ENCODE measurements at regions not wholly inside any gene's neighbourhood (a gene's known extent, or its start where the extent isn't known, plus 50 kb on each side); places are given as distances from the start of the nearest gene placed in this dataset.

DNA sequence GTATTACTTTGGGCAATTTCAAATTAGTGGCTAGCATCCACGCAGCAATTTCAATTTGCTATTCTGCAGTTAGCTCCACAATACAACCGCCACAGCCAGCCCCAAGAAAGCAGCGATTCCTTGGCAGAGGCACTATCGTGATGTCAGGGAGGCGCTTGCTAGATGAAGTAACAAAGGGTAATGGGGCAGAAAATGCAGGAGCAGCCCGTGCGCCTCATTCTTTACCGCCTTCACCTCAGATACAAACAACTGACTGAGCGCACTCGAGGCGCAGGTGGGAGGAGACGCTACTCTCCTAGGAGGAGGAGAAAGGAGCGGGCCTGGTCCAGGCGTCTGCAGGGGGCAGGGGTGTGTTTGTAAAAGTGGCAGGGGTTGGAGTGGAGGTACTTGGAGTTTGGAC, 76.9 kb upstream of the ASB18 start:
- TF ChIP-seq, protein P1, sequence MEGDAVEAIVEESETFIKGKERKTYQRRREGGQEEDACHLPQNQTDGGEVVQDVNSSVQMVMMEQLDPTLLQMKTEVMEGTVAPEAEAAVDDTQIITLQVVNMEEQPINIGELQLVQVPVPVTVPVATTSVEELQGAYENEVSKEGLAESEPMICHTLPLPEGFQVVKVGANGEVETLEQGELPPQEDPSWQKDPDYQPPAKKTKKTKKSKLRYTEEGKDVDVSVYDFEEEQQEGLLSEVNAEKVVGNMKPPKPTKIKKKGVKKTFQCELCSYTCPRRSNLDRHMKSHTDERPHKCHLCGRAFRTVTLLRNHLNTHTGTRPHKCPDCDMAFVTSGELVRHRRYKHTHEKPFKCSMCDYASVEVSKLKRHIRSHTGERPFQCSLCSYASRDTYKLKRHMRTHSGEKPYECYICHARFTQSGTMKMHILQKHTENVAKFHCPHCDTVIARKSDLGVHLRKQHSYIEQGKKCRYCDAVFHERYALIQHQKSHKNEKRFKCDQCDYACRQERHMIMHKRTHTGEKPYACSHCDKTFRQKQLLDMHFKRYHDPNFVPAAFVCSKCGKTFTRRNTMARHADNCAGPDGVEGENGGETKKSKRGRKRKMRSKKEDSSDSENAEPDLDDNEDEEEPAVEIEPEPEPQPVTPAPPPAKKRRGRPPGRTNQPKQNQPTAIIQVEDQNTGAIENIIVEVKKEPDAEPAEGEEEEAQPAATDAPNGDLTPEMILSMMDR (IDR thresholded peaks at IDR 0.05): no peak
- no peak for TF ChIP-seq POLR2A (IDR thresholded peaks at IDR 0.05)
